ENCODE measurements at regions not wholly inside any gene's neighbourhood (a gene's known extent, or its start where the extent isn't known, plus 50 kb on each side); places are given as distances from the start of the nearest gene placed in this dataset.
"Not testable (repeated sequence)": the region's sequence is repeated elsewhere in the genome, so short reads cannot be mapped to it uniquely, and the experiment has no call there.

GRCh38 chr1:104265163-104265562 lies 515.5 kb downstream of the AMY1C start:
- Histone ChIP-seq H3K4me3 (ENCODE audit: low read depth in 2 of 2, low read length in 2 of 2) (no peak overlapping the region), H3K9me3 (ENCODE audit: control insufficient read depth, insufficient read depth, low read depth, low read length) (no peaks in the 10 kb centered on the region), H3K36me3 (ENCODE audit: control insufficient read depth, insufficient read depth, low read length) (no peaks in the 10 kb centered on the region), H3K4me1 (ENCODE audit: control insufficient read depth, insufficient read depth, low read length) (no peaks in the 10 kb centered on the region), H3K27me3 (ENCODE audit: control insufficient read depth, insufficient read depth, low read length) (no peaks in the 10 kb centered on the region), H3K27ac (ENCODE audit: low read length) (no peak overlapping the region)
- ChIA-PET CTCF (no interaction called here), POLR2A (interaction anchor here (0.7 kb wide), 1 partner anchor 220 kb away, joined by 3 read pairs; no protein-coding TSS in a partner anchor)
- TF ChIP-seq SIN3A (IDR thresholded peaks at IDR 0.05; ENCODE audit: borderline replicate concordance, insufficient read depth, low read depth, low read length) = no peak
- no peak for TF ChIP-seq TCF7L2 (IDR thresholded peaks at IDR 0.05; ENCODE audit: low read depth, low read length)
- no peak for TF ChIP-seq POLR2AphosphoS5 (IDR thresholded peaks at IDR 0.05; ENCODE audit: low read depth, low read length)
- no peak for TF ChIP-seq CTCF (IDR thresholded peaks at IDR 0.05)
- TF ChIP-seq, protein P1, sequence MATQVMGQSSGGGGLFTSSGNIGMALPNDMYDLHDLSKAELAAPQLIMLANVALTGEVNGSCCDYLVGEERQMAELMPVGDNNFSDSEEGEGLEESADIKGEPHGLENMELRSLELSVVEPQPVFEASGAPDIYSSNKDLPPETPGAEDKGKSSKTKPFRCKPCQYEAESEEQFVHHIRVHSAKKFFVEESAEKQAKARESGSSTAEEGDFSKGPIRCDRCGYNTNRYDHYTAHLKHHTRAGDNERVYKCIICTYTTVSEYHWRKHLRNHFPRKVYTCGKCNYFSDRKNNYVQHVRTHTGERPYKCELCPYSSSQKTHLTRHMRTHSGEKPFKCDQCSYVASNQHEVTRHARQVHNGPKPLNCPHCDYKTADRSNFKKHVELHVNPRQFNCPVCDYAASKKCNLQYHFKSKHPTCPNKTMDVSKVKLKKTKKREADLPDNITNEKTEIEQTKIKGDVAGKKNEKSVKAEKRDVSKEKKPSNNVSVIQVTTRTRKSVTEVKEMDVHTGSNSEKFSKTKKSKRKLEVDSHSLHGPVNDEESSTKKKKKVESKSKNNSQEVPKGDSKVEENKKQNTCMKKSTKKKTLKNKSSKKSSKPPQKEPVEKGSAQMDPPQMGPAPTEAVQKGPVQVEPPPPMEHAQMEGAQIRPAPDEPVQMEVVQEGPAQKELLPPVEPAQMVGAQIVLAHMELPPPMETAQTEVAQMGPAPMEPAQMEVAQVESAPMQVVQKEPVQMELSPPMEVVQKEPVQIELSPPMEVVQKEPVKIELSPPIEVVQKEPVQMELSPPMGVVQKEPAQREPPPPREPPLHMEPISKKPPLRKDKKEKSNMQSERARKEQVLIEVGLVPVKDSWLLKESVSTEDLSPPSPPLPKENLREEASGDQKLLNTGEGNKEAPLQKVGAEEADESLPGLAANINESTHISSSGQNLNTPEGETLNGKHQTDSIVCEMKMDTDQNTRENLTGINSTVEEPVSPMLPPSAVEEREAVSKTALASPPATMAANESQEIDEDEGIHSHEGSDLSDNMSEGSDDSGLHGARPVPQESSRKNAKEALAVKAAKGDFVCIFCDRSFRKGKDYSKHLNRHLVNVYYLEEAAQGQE (IDR thresholded peaks at IDR 0.05; ENCODE audit: insufficient read depth in 1 of 2, low read depth in 2 of 2, low read length in 1 of 2) = no peak
- intact Hi-C loops (cut with micrococcal nuclease; ENCODE audit: unreplicated experiment) (loop anchor here (10.0 kb wide), 1 partner anchor 310 kb away; no protein-coding TSS in a partner anchor), in situ Hi-C loops (cut with HindIII; ENCODE audit: low pct_unique_long_range_greater_than_20kb, low sequenced_read_pairs) (no loop called here)
- no peak for DNase-seq (ENCODE audit: low read depth, low spot score)
- BruUV-seq (replicated peaks) = no TSS peak
- no peak for ATAC-seq

DNA sequence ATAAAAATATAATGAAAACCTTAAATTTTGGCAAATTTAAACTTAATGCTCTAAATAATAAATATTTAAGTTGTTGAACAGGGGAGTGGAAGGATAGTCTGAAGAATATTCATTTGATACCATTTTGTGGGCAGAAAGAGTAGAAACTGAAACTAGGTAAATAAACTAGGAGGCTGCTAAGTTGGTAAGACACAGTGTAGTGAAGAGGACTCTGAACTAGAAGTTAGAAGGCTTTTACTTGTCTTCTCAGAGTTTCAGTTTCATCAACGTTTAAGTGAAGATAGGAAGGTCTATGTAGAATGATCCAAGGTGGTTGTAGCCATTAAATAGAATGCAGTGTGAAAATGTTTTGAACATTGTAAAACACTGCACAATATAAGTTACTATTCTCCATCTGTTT lies 516.9 kb downstream of the AMY1C start:
- Histone ChIP-seq H3K9me3 (ENCODE audit: control insufficient read depth, insufficient read depth, low read depth, low read length) (no peaks in the 10 kb centered on the region), H3K36me3 (ENCODE audit: control insufficient read depth, insufficient read depth, low read length) (no peaks in the 10 kb centered on the region), H3K27ac (ENCODE audit: low read length) (no peak overlapping the region), H3K4me1 (ENCODE audit: control insufficient read depth, insufficient read depth, low read length) (no peaks in the 10 kb centered on the region), H3K27me3 (ENCODE audit: control insufficient read depth, insufficient read depth, low read length) (no peaks in the 10 kb centered on the region), H3K4me3 (ENCODE audit: low read depth in 2 of 2, low read length in 2 of 2) (no peak overlapping the region)
- intact Hi-C loops (cut with micrococcal nuclease; ENCODE audit: unreplicated experiment) (loop anchor here (10.0 kb wide), 1 partner anchor 312 kb away; no protein-coding TSS in a partner anchor), in situ Hi-C loops (cut with HindIII; ENCODE audit: low pct_unique_long_range_greater_than_20kb, low sequenced_read_pairs) (no loop called here)
- ChIA-PET CTCF (no interaction called here), POLR2A (no interaction called here)
- no peak for DNase-seq (ENCODE audit: low read depth, low spot score)
- TF ChIP-seq, protein P1 (IDR thresholded peaks at IDR 0.05; ENCODE audit: insufficient read depth in 1 of 2, low read depth in 2 of 2, low read length in 1 of 2) = no peak
- TF ChIP-seq POLR2AphosphoS5 (IDR thresholded peaks at IDR 0.05; ENCODE audit: low read depth, low read length) (no peak), SIN3A (IDR thresholded peaks at IDR 0.05; ENCODE audit: borderline replicate concordance, insufficient read depth, low read depth, low read length) (no peak), CTCF (IDR thresholded peaks at IDR 0.05) (no peak), TCF7L2 (IDR thresholded peaks at IDR 0.05; ENCODE audit: low read depth, low read length) (no peak)
- no TSS peak for BruUV-seq (replicated peaks)
- ATAC-seq = no peak

DNA sequence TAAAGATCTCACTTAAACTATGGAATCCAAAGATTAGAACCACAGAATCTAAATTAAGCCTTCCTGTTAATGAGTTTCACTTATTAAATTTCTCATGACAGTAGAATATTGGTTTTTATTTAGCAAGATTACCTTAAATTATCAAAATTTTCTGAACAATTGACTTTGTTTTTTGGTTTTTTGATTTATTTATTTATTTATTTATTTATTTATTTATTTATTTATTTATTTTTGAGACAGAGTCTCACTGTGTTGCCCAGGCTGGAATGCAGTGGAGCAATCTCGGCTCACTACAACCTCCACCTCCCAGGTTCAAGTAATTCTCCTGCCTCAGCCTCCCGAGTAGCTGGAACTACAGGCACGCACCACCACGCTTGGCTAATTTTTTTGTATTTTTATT lies 538.6 kb downstream of the AMY1C start:
- BruUV-seq (replicated peaks); H3K9me3 ChIP-seq (ENCODE audit: control insufficient read depth, insufficient read depth, low read depth, low read length); DNase-seq (ENCODE audit: low read depth, low spot score); H3K4me1 ChIP-seq (ENCODE audit: control insufficient read depth, insufficient read depth, low read length); POLR2A ChIA-PET; H3K27ac ChIP-seq (ENCODE audit: low read length); intact Hi-C loops (cut with micrococcal nuclease; ENCODE audit: unreplicated experiment); ATAC-seq; H3K27me3 ChIP-seq (ENCODE audit: control insufficient read depth, insufficient read depth, low read length); in situ Hi-C loops (cut with HindIII; ENCODE audit: low pct_unique_long_range_greater_than_20kb, low sequenced_read_pairs); CTCF ChIA-PET; H3K36me3 ChIP-seq (ENCODE audit: control insufficient read depth, insufficient read depth, low read length); H3K4me3 ChIP-seq (ENCODE audit: low read depth in 2 of 2, low read length in 2 of 2): not testable (repeated sequence)

All from Panc1 (cell line).